Neutrophil (primary cell): ENCODE measurements at regions not wholly inside any gene's neighbourhood (a gene's known extent, or its start where the extent isn't known, plus 50 kb on each side); places are given as distances from the start of the nearest gene placed in this dataset.
"Not testable (repeated sequence)": the region's sequence is repeated elsewhere in the genome, so short reads cannot be mapped to it uniquely, and the experiment has no call there.

ENCODE experiments used
- H3K27ac ChIP-seq: fragments of 200-600 bp; sonication (generic); 2 replicates; pipeline ENCODE4 v1.5.1; 2016; ENCODE audit warnings: mild to moderate bottlenecking, moderate library complexity
- H3K27me3 ChIP-seq: fragments of 200-600 bp; sonication (generic); 2 replicates; pipeline ENCODE4 v1.6.0; 2016; ENCODE audit warnings: mild to moderate bottlenecking
- H3K36me3 ChIP-seq: fragments of 200-600 bp; sonication (generic); 2 replicates; pipeline ENCODE4 v1.5.1; 2017
- H3K4me1 ChIP-seq, 2 experiments: fragments of 200-600 bp in 1 of 2; sonication (generic) in 1 of 2; 1 replicate in 1 of 2; 2 replicates in 1 of 2; pipeline versions ENCODE4 v1.5.1 to v1.6.1; 2013 to 2016; ENCODE audit warnings: low read depth in 1 of 2, low read length in 1 of 2, mild to moderate bottlenecking in 1 of 2, moderate library complexity in 1 of 2; ENCODE audit not compliant: control insufficient read depth in 1 of 2, insufficient read depth in 1 of 2
- H3K4me3 ChIP-seq, 2 experiments: fragments of 200-600 bp in 1 of 2; sonication (generic) in 1 of 2; 1 replicate in 1 of 2; 2 replicates in 1 of 2; pipeline ENCODE4 v1.5.1; 2013 to 2016; ENCODE audit warnings: low read depth in 1 of 2, low read length in 1 of 2, mild to moderate bottlenecking in 1 of 2, moderate library complexity in 1 of 2
- H3K9me3 ChIP-seq: fragments of 200-600 bp; sonication (generic); 2 replicates; pipeline ENCODE4 v1.5.1; 2016
- CTCF ChIP-seq: fragments of 200-600 bp; sonication (generic); IDR thresholded peaks from 2 replicates; pipeline ENCODE4 v1.5.1; 2016; ENCODE audit warnings: antibody characterized with exemption

DNA sequence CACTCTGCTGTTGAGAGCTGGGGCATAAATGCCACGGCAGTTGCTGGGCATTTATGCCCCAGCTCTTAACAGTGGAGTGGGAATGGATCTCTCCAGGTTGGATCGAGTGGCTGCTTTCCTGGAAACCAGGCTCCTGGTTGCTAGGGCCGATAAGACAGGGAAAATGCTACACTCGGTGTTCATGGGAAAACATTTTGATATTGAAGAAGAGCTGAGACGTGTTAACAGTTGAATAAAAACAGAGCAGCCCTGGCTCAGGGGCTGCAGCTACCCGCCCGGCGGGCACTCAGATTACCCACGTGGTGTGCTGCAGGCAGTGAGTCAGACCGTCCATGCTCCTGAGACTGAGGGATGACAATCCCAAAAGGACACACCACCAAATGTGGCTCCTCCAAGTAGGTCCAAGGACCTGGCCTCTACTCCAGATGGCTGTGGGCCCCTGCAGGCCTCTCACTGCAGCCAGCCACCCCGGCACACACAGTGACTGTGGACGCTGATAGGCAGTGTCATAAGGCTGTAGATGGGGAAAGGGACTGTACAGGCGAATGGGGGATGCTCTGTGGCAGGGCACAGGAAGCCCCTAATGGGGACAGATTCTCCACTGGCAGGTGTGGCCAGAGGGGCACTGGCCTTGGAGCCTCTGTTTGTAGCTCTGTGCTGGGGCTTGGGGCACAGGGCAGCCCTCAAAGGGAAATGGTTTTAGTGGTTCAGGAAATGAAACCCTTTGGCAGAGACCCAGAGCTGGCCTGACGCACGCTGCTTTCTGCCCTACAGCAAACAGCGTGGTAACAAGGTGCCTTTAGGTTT is 237.8 kb downstream of the LY86 start:
- no peak overlapping the region for H3K4me3 ChIP-seq
- peak overlapping the region; percentile 59 for H3K27ac ChIP-seq
- no peaks in the 10 kb centered on the region for H3K36me3 ChIP-seq
- TF ChIP-seq CTCF: no peak
- H3K27me3 ChIP-seq: no peaks in the 10 kb centered on the region
- H3K9me3 ChIP-seq: no peaks in the 10 kb centered on the region
- peaks cover 28 to 38% of the 10 kb centered on the region in 2 experiments for H3K4me1 ChIP-seq

- Histone ChIP-seq H3K36me3 (no peaks in the 10 kb centered on the region), H3K9me3 (no peaks in the 10 kb centered on the region), H3K4me1 (peaks cover 28 to 38% of the 10 kb centered on the region in 2 experiments), H3K4me3 (no peak overlapping the region), H3K27ac (peak overlapping the region; percentile 59), H3K27me3 (no peaks in the 10 kb centered on the region)
- TF ChIP-seq CTCF: no peak
Observed at GRCh38 chr6:6826961-6827360, 238.4 kb downstream of the LY86 start.

DNA sequence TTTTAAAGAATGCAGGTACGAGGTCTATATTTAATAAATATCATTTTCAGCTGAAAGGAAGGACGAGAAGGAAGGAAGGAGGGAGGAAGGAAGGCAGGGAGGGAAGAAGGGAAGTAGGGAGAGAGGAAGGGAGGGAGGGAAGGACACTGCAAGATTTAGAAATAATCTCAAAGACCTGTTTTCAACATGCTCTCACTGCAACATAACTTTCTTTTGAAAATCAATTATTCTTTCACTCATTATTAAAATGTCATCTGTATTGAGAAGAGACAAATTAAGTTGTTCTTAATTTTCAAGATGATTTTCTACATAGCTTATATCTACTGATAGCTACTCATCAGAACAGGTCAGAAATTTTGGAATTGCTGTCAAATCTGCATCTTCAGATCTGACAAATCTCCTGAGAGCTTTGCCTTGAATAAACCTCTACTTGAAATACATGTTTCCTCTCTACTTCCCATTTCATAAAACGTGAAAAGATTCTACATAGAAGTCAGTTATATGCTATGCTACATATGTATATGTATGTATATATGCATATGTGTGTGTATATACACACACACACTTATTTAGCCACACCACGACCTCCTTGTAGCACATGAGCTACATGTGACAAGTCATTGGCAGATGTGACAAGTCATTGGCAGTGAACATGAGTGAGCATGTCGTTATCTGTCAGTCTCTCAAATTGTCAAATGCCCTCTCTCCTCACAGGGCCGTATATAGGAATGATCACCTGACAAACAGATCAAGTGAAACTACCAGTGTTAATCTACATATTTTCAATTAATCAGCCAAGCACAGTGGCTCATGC is 241.6 kb downstream of the LY86 start:
- Histone ChIP-seq H3K9me3 (no peaks in the 10 kb centered on the region), H3K4me1 (peaks cover 23 to 26% of the 10 kb centered on the region in 2 experiments), H3K4me3 (no peak overlapping the region), H3K27ac (no peak overlapping the region), H3K27me3 (no peaks in the 10 kb centered on the region), H3K36me3 (no peaks in the 10 kb centered on the region)
- TF ChIP-seq CTCF: no peak

DNA sequence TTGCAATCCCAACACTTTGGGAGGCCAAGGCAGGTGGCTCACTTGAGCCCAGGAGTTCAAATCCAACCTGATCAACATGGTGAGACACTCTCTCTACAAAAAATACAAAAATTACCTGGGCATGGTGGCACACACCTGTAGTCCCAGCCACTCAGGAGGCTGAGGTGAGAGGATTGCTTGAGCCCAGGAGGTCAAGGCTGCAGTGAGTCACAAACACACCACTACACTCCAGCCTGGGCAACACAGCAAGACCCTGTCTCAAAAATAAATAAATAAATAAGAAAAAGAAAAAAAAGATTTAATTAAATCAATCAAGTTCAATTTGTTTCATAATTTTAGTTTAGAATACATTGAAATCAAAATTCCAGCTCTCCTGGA is 242.2 kb downstream of the LY86 start:
- H3K4me3 ChIP-seq, H3K27ac ChIP-seq, H3K27me3 ChIP-seq, H3K9me3 ChIP-seq, H3K36me3 ChIP-seq: not testable (repeated sequence)
- peaks cover 23 to 26% of the 10 kb centered on the region in 2 experiments for H3K4me1 ChIP-seq

DNA sequence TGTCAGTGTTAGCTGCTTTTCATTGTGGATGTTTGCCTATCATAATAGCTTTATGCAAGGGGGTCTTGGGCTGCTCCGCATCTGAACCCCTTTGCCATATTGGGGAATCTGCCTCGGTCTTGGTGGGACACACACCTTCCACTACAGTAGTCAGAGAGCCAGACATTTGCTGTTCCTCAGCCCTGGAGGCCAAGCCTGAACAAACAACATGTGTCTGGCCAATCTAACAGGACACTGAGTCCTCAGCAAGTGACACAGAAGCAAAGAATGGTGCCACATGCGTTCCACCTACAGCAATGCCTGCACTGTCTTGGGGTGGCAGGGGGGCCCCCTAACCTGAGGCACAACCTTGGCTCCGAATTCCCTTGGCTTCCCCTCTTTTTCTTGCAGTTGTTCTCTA is 243.9 kb downstream of the LY86 start:
- H3K36me3 ChIP-seq: no peaks in the 10 kb centered on the region
- no peaks in the 10 kb centered on the region for H3K27me3 ChIP-seq
- H3K4me1 ChIP-seq: peaks cover 9 to 13% of the 10 kb centered on the region in 2 experiments
- no peak for TF ChIP-seq CTCF
- no peak overlapping the region for H3K4me3 ChIP-seq
- no peaks in the 10 kb centered on the region for H3K9me3 ChIP-seq
- H3K27ac ChIP-seq: no peak overlapping the region
